ENCODE measurements at regions not wholly inside any gene's neighbourhood (a gene's known extent, or its start where the extent isn't known, plus 50 kb on each side); places are given as distances from the start of the nearest gene placed in this dataset.

GRCh38 chr12:69055280-69055679, 122.3 kb upstream of the CPM start:
- no peak for DNase-seq (ENCODE audit: low read depth in 6 of 9, low spot score in 9 of 9)
- no peak overlapping the region for H3K4me3 ChIP-seq (ENCODE audit: low read length in 2 of 2)
- H3K27ac ChIP-seq (ENCODE audit: low read depth in 1 of 2, low read length in 1 of 2) = no peak overlapping the region
- H3K27me3 ChIP-seq (ENCODE audit: control insufficient read depth in 2 of 2, insufficient read depth in 1 of 2, low read length in 1 of 2) = no peaks in the 10 kb centered on the region
- WGBS = 98% methylated on average over 2 of the region's 2 CpGs
- H3K4me1 ChIP-seq (ENCODE audit: control insufficient read depth in 2 of 2, insufficient read depth in 2 of 2, low read length in 2 of 2) = no peaks in the 10 kb centered on the region
- no peaks in the 10 kb centered on the region for H3K9me3 ChIP-seq (ENCODE audit: control insufficient read depth in 2 of 2, insufficient read depth in 1 of 2, low read length in 1 of 2)
- no peaks in the 10 kb centered on the region for H3K36me3 ChIP-seq (ENCODE audit: control insufficient read depth in 2 of 2, insufficient read depth in 2 of 2, low read length in 1 of 2)

GRCh38 chr12:69055706-69056105, 122.7 kb upstream of the CPM start:
- H3K4me1 ChIP-seq (ENCODE audit: control insufficient read depth in 2 of 2, insufficient read depth in 2 of 2, low read length in 2 of 2) = no peaks in the 10 kb centered on the region
- no peaks in the 10 kb centered on the region for H3K27me3 ChIP-seq (ENCODE audit: control insufficient read depth in 2 of 2, insufficient read depth in 1 of 2, low read length in 1 of 2)
- no peak overlapping the region for H3K4me3 ChIP-seq (ENCODE audit: low read length in 2 of 2)
- H3K36me3 ChIP-seq (ENCODE audit: control insufficient read depth in 2 of 2, insufficient read depth in 2 of 2, low read length in 1 of 2) = no peaks in the 10 kb centered on the region
- H3K27ac ChIP-seq (ENCODE audit: low read depth in 1 of 2, low read length in 1 of 2) = no peak overlapping the region
- no peak for DNase-seq (ENCODE audit: low read depth in 6 of 9, low spot score in 9 of 9)
- H3K9me3 ChIP-seq (ENCODE audit: control insufficient read depth in 2 of 2, insufficient read depth in 1 of 2, low read length in 1 of 2) = no peaks in the 10 kb centered on the region
- WGBS = 90% methylated on average over 4 of the region's 4 CpGs

GRCh38 chr12:69056743-69057515, 124.0 kb upstream of the CPM start:
- H3K36me3 ChIP-seq (ENCODE audit: control insufficient read depth in 2 of 2, insufficient read depth in 2 of 2, low read length in 1 of 2) = no peaks in the 10 kb centered on the region
- 87% methylated on average over 2 of the region's 2 CpGs for WGBS
- no peaks in the 10 kb centered on the region for H3K9me3 ChIP-seq (ENCODE audit: control insufficient read depth in 2 of 2, insufficient read depth in 1 of 2, low read length in 1 of 2)
- no peaks in the 10 kb centered on the region for H3K4me1 ChIP-seq (ENCODE audit: control insufficient read depth in 2 of 2, insufficient read depth in 2 of 2, low read length in 2 of 2)
- H3K27me3 ChIP-seq (ENCODE audit: control insufficient read depth in 2 of 2, insufficient read depth in 1 of 2, low read length in 1 of 2) = no peaks in the 10 kb centered on the region
- no peak for DNase-seq (ENCODE audit: low read depth in 6 of 9, low spot score in 9 of 9)
- no peak overlapping the region for H3K4me3 ChIP-seq (ENCODE audit: low read length in 2 of 2)
- H3K27ac ChIP-seq (ENCODE audit: low read depth in 1 of 2, low read length in 1 of 2) = no peak overlapping the region

- Histone ChIP-seq H3K27me3 (ENCODE audit: control insufficient read depth in 2 of 2, insufficient read depth in 1 of 2, low read length in 1 of 2) (no peaks in the 10 kb centered on the region), H3K9me3 (ENCODE audit: control insufficient read depth in 2 of 2, insufficient read depth in 1 of 2, low read length in 1 of 2) (no peaks in the 10 kb centered on the region), H3K27ac (ENCODE audit: low read depth in 1 of 2, low read length in 1 of 2) (no peak overlapping the region), H3K4me1 (ENCODE audit: control insufficient read depth in 2 of 2, insufficient read depth in 2 of 2, low read length in 2 of 2) (no peaks in the 10 kb centered on the region), H3K36me3 (ENCODE audit: control insufficient read depth in 2 of 2, insufficient read depth in 2 of 2, low read length in 1 of 2) (no peaks in the 10 kb centered on the region), H3K4me3 (ENCODE audit: low read length in 2 of 2) (no peak overlapping the region)
- no peak for DNase-seq (ENCODE audit: low read depth in 6 of 9, low spot score in 9 of 9)
- WGBS = 91% methylated on average over 3 of the region's 3 CpGs
These were observed 124.8 kb upstream of the CPM start for GRCh38 chr12:69057742-69058141.

DNA sequence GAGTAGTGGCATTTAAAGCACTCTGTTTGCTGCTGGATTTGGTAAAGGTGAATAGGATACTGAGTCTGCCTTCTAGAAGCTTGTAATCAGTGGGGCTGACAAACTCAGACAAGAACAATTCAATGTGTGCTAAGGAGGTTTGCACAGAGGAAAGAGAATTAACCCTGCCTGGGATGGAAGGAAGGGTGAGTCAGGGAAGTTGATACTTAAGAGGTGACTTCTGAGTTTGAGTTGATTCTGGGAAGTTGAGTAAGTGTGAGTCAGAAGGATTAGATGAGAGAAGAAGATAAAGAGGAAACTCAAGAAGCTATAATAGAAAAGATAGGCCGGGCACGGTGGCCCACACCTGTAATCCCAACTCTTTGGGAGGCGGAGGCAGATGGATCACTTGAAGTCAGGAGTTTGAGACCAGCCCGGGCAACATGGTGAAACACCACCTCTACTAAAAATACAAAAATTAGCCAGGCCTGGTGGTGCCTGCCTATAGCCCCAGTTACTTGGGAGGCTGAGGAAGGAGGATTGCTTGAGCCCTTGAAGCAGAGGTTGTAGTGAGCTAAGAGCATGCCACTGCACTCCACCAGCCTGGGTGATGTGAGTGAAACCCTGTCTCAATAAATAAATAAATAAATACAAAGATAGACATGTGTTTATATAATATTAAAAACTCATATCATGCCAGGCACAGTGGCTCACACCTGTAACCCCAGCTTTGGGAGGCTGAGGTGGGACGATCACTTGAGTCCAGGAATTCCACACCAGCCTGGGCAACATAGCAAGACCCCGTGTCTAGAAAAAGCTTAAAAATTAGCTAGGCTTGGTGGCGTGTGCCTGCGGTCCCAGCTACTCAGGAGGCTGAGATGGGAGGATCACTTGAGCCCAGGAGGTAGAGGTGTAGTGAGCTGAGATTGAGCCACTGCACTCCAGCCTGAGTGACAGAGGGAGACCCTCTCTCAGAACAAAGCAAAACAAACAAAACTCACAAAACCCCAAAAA, 126.8 kb upstream of the CPM start:
- H3K27me3 ChIP-seq (ENCODE audit: control insufficient read depth in 2 of 2, insufficient read depth in 1 of 2, low read length in 1 of 2) = no peaks in the 10 kb centered on the region
- H3K4me1 ChIP-seq (ENCODE audit: control insufficient read depth in 2 of 2, insufficient read depth in 2 of 2, low read length in 2 of 2) = no peaks in the 10 kb centered on the region
- H3K4me3 ChIP-seq (ENCODE audit: low read length in 2 of 2) = no peak overlapping the region
- 97% methylated on average over 8 of the region's 8 CpGs for WGBS
- DNase-seq (ENCODE audit: low read depth in 6 of 9, low spot score in 9 of 9) = no peak
- no peaks in the 10 kb centered on the region for H3K9me3 ChIP-seq (ENCODE audit: control insufficient read depth in 2 of 2, insufficient read depth in 1 of 2, low read length in 1 of 2)
- H3K36me3 ChIP-seq (ENCODE audit: control insufficient read depth in 2 of 2, insufficient read depth in 2 of 2, low read length in 1 of 2) = no peaks in the 10 kb centered on the region
- no peak overlapping the region for H3K27ac ChIP-seq (ENCODE audit: low read depth in 1 of 2, low read length in 1 of 2)

GRCh38 chr12:69061574-69061973, 128.6 kb upstream of the CPM start:
- DNase-seq (ENCODE audit: low read depth in 6 of 9, low spot score in 9 of 9) = no peak
- Histone ChIP-seq H3K4me1 (ENCODE audit: control insufficient read depth in 2 of 2, insufficient read depth in 2 of 2, low read length in 2 of 2) (no peaks in the 10 kb centered on the region), H3K36me3 (ENCODE audit: control insufficient read depth in 2 of 2, insufficient read depth in 2 of 2, low read length in 1 of 2) (no peaks in the 10 kb centered on the region), H3K27ac (ENCODE audit: low read depth in 1 of 2, low read length in 1 of 2) (no peak overlapping the region), H3K9me3 (ENCODE audit: control insufficient read depth in 2 of 2, insufficient read depth in 1 of 2, low read length in 1 of 2) (no peaks in the 10 kb centered on the region), H3K27me3 (ENCODE audit: control insufficient read depth in 2 of 2, insufficient read depth in 1 of 2, low read length in 1 of 2) (no peaks in the 10 kb centered on the region), H3K4me3 (ENCODE audit: low read length in 2 of 2) (no peak overlapping the region)
- WGBS = 94% methylated on average over 1 of the region's 1 CpG

- Histone ChIP-seq H3K4me1 (ENCODE audit: control insufficient read depth in 2 of 2, insufficient read depth in 2 of 2, low read length in 2 of 2) (no peaks in the 10 kb centered on the region), H3K27me3 (ENCODE audit: control insufficient read depth in 2 of 2, insufficient read depth in 1 of 2, low read length in 1 of 2) (no peaks in the 10 kb centered on the region), H3K9me3 (ENCODE audit: control insufficient read depth in 2 of 2, insufficient read depth in 1 of 2, low read length in 1 of 2) (no peaks in the 10 kb centered on the region), H3K27ac (ENCODE audit: low read depth in 1 of 2, low read length in 1 of 2) (no peak overlapping the region), H3K36me3 (ENCODE audit: control insufficient read depth in 2 of 2, insufficient read depth in 2 of 2, low read length in 1 of 2) (no peaks in the 10 kb centered on the region), H3K4me3 (ENCODE audit: low read length in 2 of 2) (no peak overlapping the region)
- WGBS = 95% methylated on average over 3 of the region's 3 CpGs
- no peak for DNase-seq (ENCODE audit: low read depth in 6 of 9, low spot score in 9 of 9)
These were observed 129.8 kb upstream of the CPM start for GRCh38 chr12:69062621-69063237.

DNA sequence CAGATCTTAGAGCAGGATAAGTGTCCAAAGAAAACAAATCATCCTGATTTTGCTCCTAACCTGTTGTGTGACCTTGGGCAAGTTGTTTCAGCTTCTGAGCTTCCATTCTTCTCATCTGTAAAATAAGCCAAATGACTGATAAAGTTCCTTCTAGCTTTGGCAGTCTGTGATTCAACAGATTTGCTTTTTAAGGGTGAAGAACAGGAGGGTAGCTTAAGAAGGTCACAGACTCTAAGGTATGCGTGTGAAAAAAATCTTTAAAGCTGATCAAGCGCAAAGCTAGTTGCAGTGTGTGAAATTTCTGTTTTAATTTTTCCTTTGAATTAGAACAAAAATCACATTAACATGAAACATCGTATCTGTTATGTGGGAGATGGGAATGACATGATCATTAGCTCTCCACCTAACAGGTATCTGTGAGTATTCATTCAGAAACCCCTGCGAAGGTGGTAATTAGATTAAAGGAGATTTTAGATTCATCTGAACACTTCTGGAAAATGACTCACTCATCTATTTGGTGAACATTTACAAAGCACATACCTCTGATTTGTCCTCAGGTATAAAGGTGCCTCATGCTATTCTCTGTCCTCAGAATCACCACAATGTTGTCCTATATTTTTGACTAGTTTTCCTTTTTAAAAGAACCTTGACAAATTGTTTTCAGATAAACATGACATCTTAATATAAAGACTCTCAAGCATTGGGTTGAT, 131.9 kb upstream of the CPM start:
- 94% methylated on average over 4 of the region's 4 CpGs for WGBS
- DNase-seq (ENCODE audit: low read depth in 6 of 9, low spot score in 9 of 9) = no peak
- Histone ChIP-seq H3K4me1 (ENCODE audit: control insufficient read depth in 2 of 2, insufficient read depth in 2 of 2, low read length in 2 of 2) (no peaks in the 10 kb centered on the region), H3K27me3 (ENCODE audit: control insufficient read depth in 2 of 2, insufficient read depth in 1 of 2, low read length in 1 of 2) (no peaks in the 10 kb centered on the region), H3K4me3 (ENCODE audit: low read length in 2 of 2) (no peak overlapping the region), H3K27ac (ENCODE audit: low read depth in 1 of 2, low read length in 1 of 2) (no peak overlapping the region), H3K9me3 (ENCODE audit: control insufficient read depth in 2 of 2, insufficient read depth in 1 of 2, low read length in 1 of 2) (no peaks in the 10 kb centered on the region), H3K36me3 (ENCODE audit: control insufficient read depth in 2 of 2, insufficient read depth in 2 of 2, low read length in 1 of 2) (no peaks in the 10 kb centered on the region)
